ENCODE measurements at regions not wholly inside any gene's neighbourhood (a gene's known extent, or its start where the extent isn't known, plus 50 kb on each side); places are given as distances from the start of the nearest gene placed in this dataset.

GRCh38 chr1:224505454-224506093, 71.0 kb upstream of the WDR26 start:
- 83 to 91% (median 86%) methylated on average over 3 of the region's 3 CpGs for WGBS, 5 donors
- Histone ChIP-seq H3K27ac (no peak overlapping the region), H3K27me3 (replicated peaks in 1 of 7) (no peaks in the 10 kb centered on the region), H3K4me1 (peaks cover 14 to 32% (median 24%) of the 10 kb centered on the region in 6 donors), H3K9me3 (no peaks in the 10 kb centered on the region), H3K4me3 (no peak overlapping the region), H3K36me3 (no peaks in the 10 kb centered on the region)
- intact Hi-C loops (cut with DNase I; ENCODE audit: low total_unique reads) = no loop called here
- no peak for DNase-seq
- TF ChIP-seq POLR2A (IDR thresholded peaks at IDR 0.05) (no peak), POLR2AphosphoS5 (IDR thresholded peaks at IDR 0.05) (no peak)
- TF ChIP-seq, protein P1, sequence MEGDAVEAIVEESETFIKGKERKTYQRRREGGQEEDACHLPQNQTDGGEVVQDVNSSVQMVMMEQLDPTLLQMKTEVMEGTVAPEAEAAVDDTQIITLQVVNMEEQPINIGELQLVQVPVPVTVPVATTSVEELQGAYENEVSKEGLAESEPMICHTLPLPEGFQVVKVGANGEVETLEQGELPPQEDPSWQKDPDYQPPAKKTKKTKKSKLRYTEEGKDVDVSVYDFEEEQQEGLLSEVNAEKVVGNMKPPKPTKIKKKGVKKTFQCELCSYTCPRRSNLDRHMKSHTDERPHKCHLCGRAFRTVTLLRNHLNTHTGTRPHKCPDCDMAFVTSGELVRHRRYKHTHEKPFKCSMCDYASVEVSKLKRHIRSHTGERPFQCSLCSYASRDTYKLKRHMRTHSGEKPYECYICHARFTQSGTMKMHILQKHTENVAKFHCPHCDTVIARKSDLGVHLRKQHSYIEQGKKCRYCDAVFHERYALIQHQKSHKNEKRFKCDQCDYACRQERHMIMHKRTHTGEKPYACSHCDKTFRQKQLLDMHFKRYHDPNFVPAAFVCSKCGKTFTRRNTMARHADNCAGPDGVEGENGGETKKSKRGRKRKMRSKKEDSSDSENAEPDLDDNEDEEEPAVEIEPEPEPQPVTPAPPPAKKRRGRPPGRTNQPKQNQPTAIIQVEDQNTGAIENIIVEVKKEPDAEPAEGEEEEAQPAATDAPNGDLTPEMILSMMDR (IDR thresholded peaks at IDR 0.05 in 8 of 11, conservative IDR thresholded peaks at IDR 0.05 in 3 of 11) = no peak

- 81 to 87% (median 86%) methylated on average over 18 of the region's 18 CpGs for WGBS, 5 donors
- DNase-seq = no peak
- Histone ChIP-seq H3K27me3 (replicated peaks in 1 of 7) (no peaks in the 10 kb centered on the region), H3K36me3 (no peaks in the 10 kb centered on the region), H3K4me1 (peaks cover 14 to 32% (median 24%) of the 10 kb centered on the region in 6 donors), H3K4me3 (no peak overlapping the region), H3K9me3 (no peaks in the 10 kb centered on the region), H3K27ac (no peak overlapping the region)
- intact Hi-C loops (cut with DNase I; ENCODE audit: low total_unique reads) = no loop called here
- TF ChIP-seq POLR2AphosphoS5 (IDR thresholded peaks at IDR 0.05) = no peak
- TF ChIP-seq, protein P1 (IDR thresholded peaks at IDR 0.05 in 8 of 11, conservative IDR thresholded peaks at IDR 0.05 in 3 of 11) = no peak
- TF ChIP-seq POLR2A (IDR thresholded peaks at IDR 0.05) = no peak
Observed at GRCh38 chr1:224506141-224506814, 71.7 kb upstream of the WDR26 start.

DNA sequence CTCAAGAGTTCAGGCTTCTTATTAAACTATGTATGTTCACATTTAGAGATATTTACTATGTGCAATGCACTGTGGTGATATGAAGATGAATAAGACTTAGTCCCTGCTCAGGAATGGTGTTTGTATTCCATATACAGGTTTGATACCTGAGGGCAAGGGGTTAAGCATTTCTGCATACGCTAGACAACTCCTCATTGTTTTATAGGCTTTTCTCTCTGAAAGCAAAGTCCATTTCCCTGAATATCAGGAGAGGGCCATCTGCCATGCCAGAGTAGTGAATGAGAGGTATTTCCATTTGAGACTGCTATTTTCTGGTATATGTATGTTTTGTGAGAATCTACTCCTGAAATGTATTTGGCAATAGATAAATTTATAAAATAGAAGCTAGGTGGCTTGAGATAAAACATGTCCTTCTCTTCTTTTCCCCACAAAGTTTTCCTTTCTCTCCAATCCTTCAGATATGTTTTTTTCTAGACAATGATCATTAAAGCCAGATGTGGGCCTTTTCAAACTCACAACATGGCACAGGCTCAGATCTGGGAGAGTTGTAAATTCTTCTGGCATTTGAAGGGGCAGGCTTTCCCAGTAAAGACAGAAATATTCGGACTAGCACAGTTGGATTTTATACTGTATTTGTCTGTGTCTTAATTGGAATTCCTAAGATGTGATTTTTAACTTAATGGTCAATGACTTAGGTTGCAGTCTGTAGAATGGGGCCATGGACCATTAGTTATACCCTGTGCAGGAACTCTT, 73.3 kb upstream of the WDR26 start:
- no peaks in the 10 kb centered on the region for H3K9me3 ChIP-seq
- no peak for DNase-seq
- H3K4me3 ChIP-seq = no peak overlapping the region
- TF ChIP-seq, protein P1 (IDR thresholded peaks at IDR 0.05 in 8 of 11, conservative IDR thresholded peaks at IDR 0.05 in 3 of 11) = no peak
- TF ChIP-seq POLR2AphosphoS5 (IDR thresholded peaks at IDR 0.05) = no peak
- TF ChIP-seq POLR2A (IDR thresholded peaks at IDR 0.05) = no peak
- H3K27me3 ChIP-seq (replicated peaks in 1 of 7) = no peaks in the 10 kb centered on the region
- H3K4me1 ChIP-seq = peaks cover 11 to 24% (median 16%) of the 10 kb centered on the region in 6 donors
- no peaks in the 10 kb centered on the region for H3K36me3 ChIP-seq
- WGBS, 5 donors = 80 to 95% (median 91%) methylated on average over 2 of the region's 2 CpGs
- H3K27ac ChIP-seq = no peak overlapping the region
- intact Hi-C loops (cut with DNase I; ENCODE audit: low total_unique reads) = no loop called here

- Histone ChIP-seq H3K27ac (no peak overlapping the region), H3K36me3 (no peaks in the 10 kb centered on the region), H3K9me3 (no peaks in the 10 kb centered on the region), H3K4me3 (no peak overlapping the region), H3K4me1 (peaks cover 0 to 14% (median 6%) of the 10 kb centered on the region in 6 donors), H3K27me3 (replicated peaks in 1 of 7) (no peaks in the 10 kb centered on the region)
- no peak for TF ChIP-seq POLR2A (IDR thresholded peaks at IDR 0.05)
- no peak for TF ChIP-seq POLR2AphosphoS5 (IDR thresholded peaks at IDR 0.05)
- TF ChIP-seq, protein P1 (IDR thresholded peaks at IDR 0.05 in 8 of 11, conservative IDR thresholded peaks at IDR 0.05 in 3 of 11) = no peak
- intact Hi-C loops (cut with DNase I; ENCODE audit: low total_unique reads) = loop anchor here (5.0 kb wide), 1 partner anchor 342 kb away; no protein-coding TSS in a partner anchor
- no peak for DNase-seq
- WGBS, 5 donors = 64 to 81% (median 68%) methylated on average over 5 to 7 of the region's 7 CpGs
Observed at GRCh38 chr1:224509907-224510306, 75.3 kb upstream of the WDR26 start.

All from spleen (tissue), 11 donors.